Stimulated activated CD4-positive, alpha-beta T cell treated with anti-CD3 and anti-CD28 coated beads, Interleukin-12 subunit alpha, Interleukin-12 subunit beta, amount 100 ng/mL, for 4 hours (primary cell): ENCODE measurements at regions not wholly inside any gene's neighbourhood (a gene's known extent, or its start where the extent isn't known, plus 50 kb on each side); places are given as distances from the start of the nearest gene placed in this dataset.

ENCODE experiments used
- DNase-seq: peaks from one replicate; pipeline ENCODE4 v3.0.0-alpha.2; 2020

GRCh38 chr4:13118633-13119032 lies 365.5 kb downstream of the RAB28 start:
- DNase-seq, result no peak

- no peak for DNase-seq
Measured at GRCh38 chr4:13117185-13117584, 367.0 kb downstream of the RAB28 start.

GRCh38 chr4:13112030-13112429 lies 372.1 kb downstream of the RAB28 start:
- DNase-seq, result no peak

GRCh38 chr4:13109536-13109935 lies 374.6 kb downstream of the RAB28 start:
- no peak for DNase-seq

DNA sequence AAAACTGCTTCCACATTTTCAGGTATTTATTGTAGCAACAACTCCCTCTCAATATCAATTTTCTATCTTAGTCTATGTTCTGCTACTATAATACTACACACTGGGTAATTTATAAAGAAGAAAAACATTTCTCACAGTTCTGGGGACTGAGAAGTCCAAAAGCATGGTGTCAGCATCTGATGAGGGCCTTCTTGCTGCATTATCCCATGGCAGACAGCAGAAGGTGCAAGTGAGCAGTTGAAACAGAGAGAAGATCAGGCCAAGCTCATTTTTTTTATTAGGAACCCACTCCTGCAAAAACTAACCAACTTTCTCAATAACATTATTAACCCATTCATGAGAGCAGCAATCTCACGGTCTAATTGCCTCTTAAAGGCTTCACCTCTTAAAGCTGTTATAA lies 376.0 kb downstream of the RAB28 start:
- DNase-seq, result no peak

DNA sequence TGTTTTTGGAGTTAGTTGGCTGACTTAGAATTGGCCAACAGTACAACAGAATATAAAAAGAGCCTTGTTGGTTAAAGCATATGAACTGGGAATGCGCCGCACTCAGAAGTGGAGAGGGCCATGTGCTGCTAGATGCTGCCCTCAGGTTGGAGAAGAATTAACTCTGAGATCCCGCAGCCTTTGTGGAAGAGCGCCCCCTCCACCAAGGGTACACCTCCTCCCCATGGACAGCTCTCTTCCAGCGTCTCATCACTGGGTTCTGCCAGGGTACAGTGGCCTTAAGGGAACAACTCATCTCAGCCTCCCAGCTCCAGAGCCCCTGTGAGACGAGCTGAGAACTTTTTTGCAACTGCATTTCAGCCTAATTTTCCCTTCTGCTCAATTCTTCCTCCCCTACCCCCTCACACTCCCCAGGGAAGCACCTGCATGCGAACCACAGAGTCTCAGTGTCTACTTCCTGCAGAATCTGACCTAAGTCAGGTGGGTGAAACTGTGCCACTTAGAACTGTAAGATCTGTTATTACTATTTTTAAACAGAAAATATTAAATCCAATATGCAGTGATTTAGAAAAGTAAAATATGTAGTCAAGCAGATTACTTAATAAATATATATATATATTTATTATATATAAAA lies 380.6 kb downstream of the RAB28 start:
- no peak for DNase-seq

DNA sequence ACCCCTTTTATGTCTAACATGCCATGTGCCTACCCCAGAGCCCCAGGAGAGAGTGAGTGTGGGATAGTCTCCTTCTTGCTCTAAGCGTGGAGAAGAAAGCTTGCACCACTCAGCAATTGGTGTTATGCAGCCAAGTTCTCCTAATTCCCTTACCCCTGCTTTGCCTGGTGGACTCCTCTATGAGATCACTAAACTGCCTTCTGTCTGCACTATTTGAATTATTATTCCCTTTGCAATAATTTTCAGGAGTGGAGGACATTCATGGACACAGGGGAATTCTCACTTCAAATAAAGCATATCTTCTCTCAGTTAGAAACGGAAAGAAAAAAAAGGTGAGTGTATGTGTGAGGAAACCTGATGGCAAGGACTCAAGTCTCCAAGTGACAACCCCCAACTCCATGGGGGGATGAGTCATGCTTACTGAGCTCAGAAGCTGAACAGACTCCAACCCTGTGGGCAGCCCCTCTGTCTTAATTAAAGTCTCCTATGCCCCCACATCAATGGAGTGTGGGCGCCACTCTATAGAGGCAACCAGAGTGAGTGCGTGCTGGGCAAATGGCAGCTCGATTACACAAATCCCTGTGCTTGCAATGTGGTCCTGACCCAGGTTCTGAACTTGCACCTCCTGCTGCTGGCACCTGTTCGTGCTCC lies 381.9 kb downstream of the RAB28 start:
- DNase-seq, result no peak

GRCh38 chr4:13097971-13098370 lies 386.2 kb downstream of the RAB28 start:
- DNase-seq, result no peak

DNA sequence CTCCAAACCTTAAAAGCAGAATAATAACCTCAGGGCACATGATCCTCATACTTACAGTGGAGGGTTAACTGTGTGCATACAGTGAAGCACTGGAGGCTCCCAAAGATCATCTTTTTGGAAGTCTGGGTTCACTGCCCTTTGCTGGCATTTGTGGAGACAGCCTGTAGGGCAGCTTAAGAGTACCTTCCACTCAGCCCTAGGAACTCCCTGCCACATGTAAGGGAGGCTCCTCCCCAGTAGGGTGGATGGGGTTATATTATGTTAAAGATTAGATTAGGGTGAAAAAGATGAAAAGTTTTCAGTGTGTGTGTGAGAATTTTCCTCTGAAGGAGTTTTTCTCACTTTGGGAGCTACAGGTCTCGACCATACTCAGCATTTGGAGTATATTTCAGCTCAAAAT lies 388.4 kb downstream of the RAB28 start:
- no peak for DNase-seq

DNA sequence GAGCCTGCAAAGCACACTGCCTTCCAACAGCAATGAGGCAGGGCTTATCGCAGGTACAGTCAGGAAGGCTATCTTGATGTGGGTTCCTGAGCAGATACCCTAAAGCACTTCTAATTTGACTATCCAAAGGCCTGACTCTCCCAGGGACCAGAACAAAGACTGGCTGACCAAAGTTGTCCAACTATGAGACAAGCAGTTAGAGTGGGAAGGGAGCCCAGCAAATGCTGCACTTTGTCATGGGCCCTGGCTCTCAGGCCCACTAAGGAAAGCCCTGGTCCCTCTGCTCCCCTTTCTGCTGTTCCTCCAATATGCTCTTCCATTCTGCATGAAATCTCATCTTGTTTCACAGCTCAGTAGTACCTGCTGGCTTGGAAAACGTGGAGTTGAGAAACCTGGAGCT lies 391.0 kb downstream of the RAB28 start:
- DNase-seq, result no peak

- no peak for DNase-seq
Measured at GRCh38 chr4:13092702-13093101, 391.4 kb downstream of the RAB28 start.

GRCh38 chr4:13089659-13089998 lies 394.5 kb downstream of the RAB28 start:
- no peak for DNase-seq

DNA sequence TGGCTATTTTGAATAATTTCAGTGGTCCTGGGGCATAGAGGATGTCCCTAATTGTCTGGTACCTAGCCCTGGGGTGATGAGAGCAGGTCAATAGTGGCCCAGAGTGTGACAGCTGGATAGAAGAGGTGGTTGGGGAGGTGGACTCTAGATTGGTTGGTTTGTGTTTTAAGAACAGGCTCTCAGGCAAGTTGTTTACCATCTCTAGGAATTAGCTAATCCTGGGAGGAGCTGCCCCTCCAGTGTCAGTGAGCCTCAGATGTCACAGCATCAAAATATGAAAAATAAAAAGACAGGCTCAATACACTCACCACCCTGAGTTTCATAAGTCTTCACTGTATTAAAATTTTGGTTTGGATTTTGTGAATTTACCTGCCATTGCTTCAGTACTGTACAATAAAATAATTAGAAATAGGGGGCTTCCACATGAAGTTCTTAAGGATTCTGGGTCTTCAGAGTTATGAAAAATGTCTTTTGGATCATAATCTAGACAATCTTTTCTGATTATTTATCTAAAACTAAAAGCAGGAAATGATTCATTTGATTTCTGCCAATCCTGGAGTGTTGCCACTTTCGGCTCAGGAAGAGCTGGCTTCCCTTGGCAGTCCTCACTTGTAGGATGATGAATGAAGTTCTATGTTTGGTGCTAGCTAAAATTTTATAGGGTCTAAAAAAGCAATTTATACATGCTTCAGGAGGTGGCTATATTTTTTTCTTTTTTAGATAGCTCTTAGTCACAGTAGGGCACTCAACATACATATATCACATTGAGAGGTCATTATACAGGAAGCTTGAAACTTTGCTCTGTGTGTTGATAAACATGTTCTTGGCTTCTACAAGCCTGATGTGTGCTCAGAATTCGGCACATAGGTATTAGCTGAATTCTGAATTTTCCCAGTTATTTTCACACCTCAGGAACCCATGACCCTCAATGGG lies 395.1 kb downstream of the RAB28 start:
- DNase-seq, result no peak

DNA sequence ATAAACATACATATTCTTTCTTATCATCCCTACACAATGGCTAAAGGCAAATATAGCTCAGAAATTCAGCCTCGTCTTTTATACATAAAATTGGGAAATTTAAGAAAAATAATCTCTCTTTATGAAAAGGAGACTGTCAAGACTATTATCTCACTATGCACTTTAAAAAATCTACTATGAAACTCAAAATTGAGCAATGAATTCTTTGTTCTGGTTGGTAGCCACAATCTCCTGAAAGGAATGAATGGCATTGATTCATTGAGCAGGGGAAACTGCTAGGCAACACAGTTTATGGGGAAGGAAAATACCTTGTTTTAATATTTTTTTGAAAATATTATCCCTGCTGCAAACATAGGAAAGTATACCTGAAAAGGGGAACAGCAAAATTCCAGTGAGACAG lies 397.1 kb downstream of the RAB28 start:
- no peak for DNase-seq

DNA sequence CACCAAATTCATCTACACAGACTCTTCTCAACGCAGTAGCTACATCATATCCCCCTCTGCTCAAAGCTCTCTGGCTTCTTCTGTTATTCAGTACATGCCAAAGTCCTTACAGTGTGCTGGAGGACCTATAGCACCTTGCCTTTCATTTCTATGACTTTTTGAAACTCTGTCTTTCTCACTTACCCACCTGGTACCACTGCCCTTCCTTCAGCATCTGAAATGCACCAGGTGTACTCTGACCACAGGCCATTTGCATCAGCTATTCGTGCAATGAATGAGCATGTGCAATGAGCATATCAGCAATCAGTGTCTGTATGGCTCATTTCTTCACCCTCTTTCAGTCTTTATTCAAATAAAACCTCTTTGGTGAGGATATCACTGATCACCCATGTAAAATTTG lies 399.9 kb downstream of the RAB28 start:
- no peak for DNase-seq

GRCh38 chr4:13081830-13082229 lies 402.3 kb downstream of the RAB28 start:
- no peak for DNase-seq

DNA sequence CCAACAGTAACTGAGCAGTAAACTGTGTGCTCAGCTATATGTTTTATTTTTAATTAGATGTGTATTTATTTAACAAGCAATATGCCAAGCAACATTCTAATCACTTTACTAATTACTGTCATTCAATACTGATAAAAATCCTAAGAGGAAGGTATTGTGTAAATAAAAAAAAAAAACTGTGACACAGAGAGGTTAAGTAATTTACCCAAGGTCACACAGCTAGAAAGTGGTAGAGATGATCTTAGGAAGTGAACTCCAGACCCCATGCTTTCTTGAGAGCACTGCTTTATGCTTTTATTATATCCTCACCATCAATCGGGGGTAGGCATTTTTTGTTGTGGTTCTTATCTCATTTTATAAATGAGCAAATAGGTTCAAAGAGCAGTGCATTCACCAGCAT lies 417.1 kb downstream of the RAB28 start:
- DNase-seq, result no peak

- DNase-seq, result no peak
Measured at GRCh38 chr4:13059019-13059418, 425.1 kb downstream of the RAB28 start.

DNA sequence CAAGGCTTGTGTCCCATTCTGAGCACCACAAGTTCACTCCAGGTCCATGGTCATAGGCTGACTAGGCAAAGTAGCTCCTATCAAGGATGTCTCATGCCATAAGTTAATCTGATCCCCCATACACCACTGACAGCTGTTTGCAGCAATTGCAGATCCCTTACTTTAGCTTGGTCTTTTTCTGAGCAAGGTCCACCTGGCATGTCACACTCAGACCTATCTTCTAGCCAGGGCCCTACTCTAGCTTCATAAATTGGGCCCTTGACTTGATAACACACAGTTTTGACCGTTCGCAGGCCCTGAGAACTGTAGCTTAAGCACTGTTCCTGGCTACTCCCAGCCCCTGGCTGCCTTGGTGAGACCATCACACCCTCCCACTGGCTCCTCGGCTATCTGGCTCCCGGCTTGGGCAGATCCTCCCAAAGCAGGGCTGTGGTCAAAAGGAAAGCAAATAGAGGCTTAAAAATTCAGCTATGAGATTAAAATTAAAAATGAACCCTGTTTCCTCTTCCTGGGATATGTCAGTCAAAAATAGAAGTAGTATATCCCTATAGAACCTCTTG lies 427.4 kb downstream of the RAB28 start:
- DNase-seq, result no peak

DNA sequence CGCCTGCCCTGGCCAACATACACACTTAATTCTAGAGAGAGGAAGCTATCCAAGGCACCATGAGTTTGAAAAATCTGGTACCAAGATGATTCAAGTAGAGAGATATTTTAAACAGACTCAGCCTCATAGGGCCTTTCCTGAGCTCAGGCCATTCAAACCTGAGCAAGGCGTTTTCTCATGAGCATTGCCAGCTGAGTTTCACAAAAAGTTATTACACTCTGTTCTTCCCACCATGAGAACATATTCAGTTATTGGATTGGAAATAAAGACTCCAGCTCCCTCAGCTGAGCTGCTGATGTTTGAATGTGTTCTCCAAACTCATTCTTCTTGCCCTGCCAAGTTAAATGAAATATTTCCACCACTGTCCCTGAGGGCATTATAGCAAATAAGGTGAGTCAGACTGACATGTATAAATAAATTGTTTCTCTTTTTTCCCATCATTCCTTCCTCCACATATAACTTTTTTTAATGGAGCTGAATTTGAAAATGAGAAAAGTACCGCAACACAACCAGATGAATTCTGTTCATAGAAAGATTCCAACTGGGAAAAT lies 429.6 kb downstream of the RAB28 start:
- no peak for DNase-seq

GRCh38 chr4:13047591-13047990 lies 436.5 kb downstream of the RAB28 start:
- no peak for DNase-seq

DNA sequence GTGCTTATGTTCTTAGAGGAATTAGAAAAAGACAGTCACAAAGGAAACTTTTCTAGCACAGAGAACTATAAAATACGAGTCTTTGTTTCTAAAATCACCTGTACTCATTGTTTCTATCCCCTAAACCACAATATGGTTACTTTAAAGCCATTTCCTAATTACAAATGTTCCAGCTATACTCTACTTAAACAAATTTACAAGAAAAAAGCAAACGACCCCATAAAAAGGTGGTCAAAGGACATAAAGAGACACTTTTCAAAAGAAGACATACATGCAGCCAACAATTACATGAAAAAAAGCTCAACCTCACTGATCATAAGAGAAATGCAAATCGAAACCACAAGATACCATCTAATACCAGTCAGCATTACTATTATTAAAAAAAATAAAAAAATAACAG lies 447.3 kb downstream of the RAB28 start:
- no peak for DNase-seq

GRCh38 chr4:13032936-13033335 lies 451.2 kb downstream of the RAB28 start:
- no peak for DNase-seq
